Trophoblast cell (in vitro differentiated cells and primary cell): ENCODE measurements at regions not wholly inside any gene's neighbourhood (a gene's known extent, or its start where the extent isn't known, plus 50 kb on each side); places are given as distances from the start of the nearest gene placed in this dataset.
"Not testable (repeated sequence)": the region's sequence is repeated elsewhere in the genome, so short reads cannot be mapped to it uniquely, and the experiment has no call there.

Experiments
- DNase-seq, 2 donors: peaks; one replicate each; pipeline ENCODE4 v3.0.0-alpha.2; 2016
- H2AFZ ChIP-seq: 2 replicates; pipeline ENCODE4 v1.6.1; 2013; ENCODE audit warnings: low read length, moderate library complexity, mild to moderate bottlenecking; ENCODE audit not compliant: insufficient read depth, poor library complexity
- H2AK5ac ChIP-seq: 2 replicates; pipeline ENCODE4 v1.6.1; 2013; ENCODE audit warnings: mild to moderate bottlenecking, low read length
- H2BK120ac ChIP-seq: 2 replicates; pipeline ENCODE4 v1.6.1; 2013; ENCODE audit warnings: low read length, mild to moderate bottlenecking, moderate library complexity; ENCODE audit not compliant: insufficient read depth, poor library complexity
- H2BK12ac ChIP-seq: 2 replicates; pipeline ENCODE4 v1.6.1; 2013; ENCODE audit warnings: mild to moderate bottlenecking, low read length, moderate library complexity
- H2BK5ac ChIP-seq: 2 replicates; pipeline ENCODE4 v1.6.1; 2013; ENCODE audit warnings: low read length, low read depth, moderate library complexity, mild to moderate bottlenecking; ENCODE audit not compliant: poor library complexity
- H3K14ac ChIP-seq: 2 replicates; pipeline ENCODE4 v1.6.1; 2013; ENCODE audit warnings: mild to moderate bottlenecking, low read length
- H3K18ac ChIP-seq: 2 replicates; pipeline ENCODE4 v1.6.1; 2013; ENCODE audit warnings: mild to moderate bottlenecking, low read length
- H3K23ac ChIP-seq: 2 replicates; pipeline ENCODE4 v1.6.1; 2013; ENCODE audit warnings: low read length
- H3K27ac ChIP-seq: 2 replicates; pipeline ENCODE4 v1.5.1; 2013; ENCODE audit warnings: low read depth, mild to moderate bottlenecking, inconsistent platforms, low read length, moderate library complexity
- H3K27me3 ChIP-seq: 2 replicates; pipeline ENCODE4 v1.6.1; 2013; ENCODE audit warnings: inconsistent platforms, mild to moderate bottlenecking, low read length, moderate library complexity; ENCODE audit not compliant: insufficient read depth
- H3K36me3 ChIP-seq, 2 experiments: 1 replicate in 1 of 2; 2 replicates in 1 of 2; pipeline ENCODE4 v1.6.1; 2013; ENCODE audit warnings: low read length in 2 of 2, mild to moderate bottlenecking in 2 of 2, moderate library complexity in 1 of 2; ENCODE audit not compliant: insufficient read depth in 2 of 2, control insufficient read depth in 1 of 2
- H3K4ac ChIP-seq: 2 replicates; pipeline ENCODE4 v1.6.1; 2013; ENCODE audit warnings: low read depth, mild to moderate bottlenecking, low read length, moderate library complexity
- H3K4me1 ChIP-seq, 2 experiments: 1 replicate in 1 of 2; 2 replicates in 1 of 2; pipeline ENCODE4 v1.6.1; 2013; ENCODE audit warnings: low read length in 2 of 2, mild to moderate bottlenecking in 2 of 2, moderate library complexity in 1 of 2; ENCODE audit not compliant: insufficient read depth in 2 of 2, control insufficient read depth in 1 of 2
- H3K4me2 ChIP-seq: 2 replicates; pipeline ENCODE4 v1.6.1; 2013; ENCODE audit warnings: inconsistent platforms, mild to moderate bottlenecking, low read length, moderate library complexity
- H3K4me3 ChIP-seq: 2 replicates; pipeline ENCODE4 v1.5.1; 2013; ENCODE audit warnings: mild to moderate bottlenecking, low read depth, low read length, inconsistent platforms
- H3K79me1 ChIP-seq: one replicate; pipeline ENCODE4 v1.6.1; 2013; ENCODE audit warnings: low read length
- H3K79me2 ChIP-seq: 2 replicates; pipeline ENCODE4 v1.6.1; 2013; ENCODE audit warnings: low read length, mild to moderate bottlenecking; ENCODE audit not compliant: control insufficient read depth, insufficient read depth, poor library complexity
- H3K9ac ChIP-seq: 2 replicates; pipeline ENCODE4 v1.6.1; 2013; ENCODE audit warnings: mild to moderate bottlenecking, low read length
- H3K9me3 ChIP-seq: 2 replicates; pipeline ENCODE4 v1.6.1; 2013; ENCODE audit warnings: low read depth, mild to moderate bottlenecking, control low read depth, inconsistent platforms, low read length; ENCODE audit not compliant: insufficient read depth
- H4K12ac ChIP-seq: 2 replicates; pipeline ENCODE4 v1.6.1; 2013; ENCODE audit warnings: low read depth, mild to moderate bottlenecking, low read length, moderate library complexity
- H4K8ac ChIP-seq: 2 replicates; pipeline ENCODE4 v1.6.1; 2013; ENCODE audit warnings: low read depth, mild to moderate bottlenecking, low read length, moderate library complexity
- H4K91ac ChIP-seq: one replicate; pipeline ENCODE4 v1.6.1; 2013; ENCODE audit warnings: low read depth, mild to moderate bottlenecking, low read length, moderate library complexity
- WGBS: extraction: QIAGEN DNeasy Blood & Tissue Kit; methylation state at CpG from one replicate; pipeline ENCODE4 v1.1.7; 2013; ENCODE audit warnings: missing lambda C conversion rate; ENCODE audit not compliant: insufficient read length, insufficient coverage; ENCODE audit errors: extremely low coverage; 5-methylcytosine and 5-hydroxymethylcytosine counted together

- not testable (repeated sequence) for H4K8ac ChIP-seq, H3K27me3 ChIP-seq, H3K9me3 ChIP-seq, H3K27ac ChIP-seq, H3K4me1 ChIP-seq, DNase-seq, H3K4me3 ChIP-seq, H3K4ac ChIP-seq, H3K14ac ChIP-seq, H3K9ac ChIP-seq, H3K4me2 ChIP-seq, H2AK5ac ChIP-seq, H2BK12ac ChIP-seq, H3K79me2 ChIP-seq, H2BK120ac ChIP-seq, H4K12ac ChIP-seq, H2AFZ ChIP-seq, H4K91ac ChIP-seq, H3K36me3 ChIP-seq, H3K18ac ChIP-seq, H3K79me1 ChIP-seq, H2BK5ac ChIP-seq, H3K23ac ChIP-seq
- WGBS, result no CpG with 5 or more reads among the region's 53 CpGs
Measured at GRCh38 chr2:187636731-187637391, 82.6 kb upstream of the TFPI start.

GRCh38 chr2:187637392-187637740, 83.1 kb upstream of the TFPI start:
- H3K79me1 ChIP-seq, H3K27me3 ChIP-seq, H3K14ac ChIP-seq, H4K8ac ChIP-seq, H4K12ac ChIP-seq, H2AK5ac ChIP-seq, H3K4me2 ChIP-seq, H3K36me3 ChIP-seq, H3K4me1 ChIP-seq, H3K27ac ChIP-seq, H2BK120ac ChIP-seq, H2BK12ac ChIP-seq, H3K18ac ChIP-seq, DNase-seq, H3K23ac ChIP-seq, H2AFZ ChIP-seq, H3K79me2 ChIP-seq, H3K4ac ChIP-seq, H4K91ac ChIP-seq, H3K4me3 ChIP-seq, H3K9me3 ChIP-seq, H3K9ac ChIP-seq, H2BK5ac ChIP-seq: not testable (repeated sequence)
- WGBS, result no CpG with 5 or more reads among the region's 19 CpGs

- not testable (repeated sequence) for H4K8ac ChIP-seq, H2AK5ac ChIP-seq, H3K18ac ChIP-seq, DNase-seq, H3K36me3 ChIP-seq, H3K14ac ChIP-seq, H3K4me2 ChIP-seq, H2BK12ac ChIP-seq, H3K4ac ChIP-seq, H3K27ac ChIP-seq, H3K79me2 ChIP-seq, H3K9ac ChIP-seq, H3K79me1 ChIP-seq, H2BK120ac ChIP-seq, H3K4me3 ChIP-seq, H3K4me1 ChIP-seq, H3K27me3 ChIP-seq, H4K12ac ChIP-seq, H2BK5ac ChIP-seq, H3K9me3 ChIP-seq, H3K23ac ChIP-seq, H2AFZ ChIP-seq, H4K91ac ChIP-seq
- WGBS, result no CpG with 5 or more reads among the region's 20 CpGs
Measured at GRCh38 chr2:187637771-187638170, 83.5 kb upstream of the TFPI start.

GRCh38 chr2:187638840-187639239, 84.6 kb upstream of the TFPI start:
- Histone ChIP-seq H2BK12ac (no peak overlapping the region), H2AK5ac (no peak overlapping the region), H2BK5ac (no peak overlapping the region), H2BK120ac (no peak overlapping the region), H3K4me3 (no peak overlapping the region), H3K4me1 (no peaks in the 10 kb centered on the region), H3K27me3 (no peaks in the 10 kb centered on the region), H3K4ac (no peak overlapping the region), H3K18ac (no peak overlapping the region), H3K27ac (no peak overlapping the region), H4K8ac (no peak overlapping the region), H3K23ac (no peak overlapping the region), H3K79me2 (no peaks in the 10 kb centered on the region), H3K14ac (no peak overlapping the region), H3K4me2 (no peak overlapping the region), H3K9me3 (peaks cover 4% of the 10 kb centered on the region), H4K91ac (no peak overlapping the region), H2AFZ (no peak overlapping the region), H4K12ac (no peak overlapping the region), H3K79me1 (no peaks in the 10 kb centered on the region), H3K9ac (no peak overlapping the region), H3K36me3 (no peaks in the 10 kb centered on the region)
- DNase-seq, result no peak
- no CpG with 5 or more reads among the region's 1 CpG for WGBS
